Endometrium (tissue), 2 donors: ENCODE measurements at regions not wholly inside any gene's neighbourhood (a gene's known extent, or its start where the extent isn't known, plus 50 kb on each side); places are given as distances from the start of the nearest gene placed in this dataset.
A peak's percentile ranks its signal among the peaks of the same experiment; 100 is the strongest.

Source experiments
- FAIRE-seq: peaks from 2 replicates; lab custom pipeline; 2012; peaks lifted over from hg19 to GRCh38; lab: Jason Lieb, UNC
- donor health status: control.
- donor health status: control.

DNA sequence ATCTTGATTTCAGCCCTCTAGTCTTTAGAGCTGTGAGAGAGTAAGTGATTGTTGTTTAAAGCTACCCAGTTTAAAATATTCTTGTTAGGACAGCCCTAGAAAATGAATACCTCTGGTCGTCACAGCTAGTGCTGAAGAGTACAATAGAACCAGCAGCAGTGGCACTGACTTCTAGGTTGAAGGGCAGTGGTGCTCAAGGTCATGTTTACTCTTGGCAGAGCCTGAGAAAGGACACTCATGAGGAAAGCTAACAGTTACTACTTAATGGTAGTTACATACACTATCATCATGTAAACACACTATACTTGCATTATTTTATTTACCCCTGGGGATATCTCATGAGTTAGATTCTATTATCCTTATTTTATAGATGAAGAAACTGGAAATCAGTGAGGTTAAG is 323.0 kb downstream of the SH2D4B start:
- FAIRE-seq: no peak

DNA sequence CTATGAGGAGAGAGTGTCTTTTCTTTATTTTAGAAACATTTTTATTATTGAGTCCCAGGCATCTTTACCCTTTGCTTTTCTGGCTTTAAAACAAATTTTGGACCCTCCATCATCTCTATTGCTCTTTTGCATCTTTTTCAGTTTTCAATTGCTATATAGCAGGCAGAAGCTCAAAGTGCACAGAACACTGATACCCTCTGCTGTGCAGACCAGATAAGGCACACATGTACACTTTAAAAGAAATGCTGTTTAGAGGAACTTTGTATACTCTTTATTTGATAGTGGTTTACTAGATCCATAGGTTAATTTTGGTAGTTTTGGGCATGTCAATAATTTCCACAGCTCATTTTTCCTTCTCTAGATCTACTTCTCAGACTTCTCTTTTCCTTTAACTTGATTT is 324.2 kb downstream of the SH2D4B start:
- FAIRE-seq: no peak

DNA sequence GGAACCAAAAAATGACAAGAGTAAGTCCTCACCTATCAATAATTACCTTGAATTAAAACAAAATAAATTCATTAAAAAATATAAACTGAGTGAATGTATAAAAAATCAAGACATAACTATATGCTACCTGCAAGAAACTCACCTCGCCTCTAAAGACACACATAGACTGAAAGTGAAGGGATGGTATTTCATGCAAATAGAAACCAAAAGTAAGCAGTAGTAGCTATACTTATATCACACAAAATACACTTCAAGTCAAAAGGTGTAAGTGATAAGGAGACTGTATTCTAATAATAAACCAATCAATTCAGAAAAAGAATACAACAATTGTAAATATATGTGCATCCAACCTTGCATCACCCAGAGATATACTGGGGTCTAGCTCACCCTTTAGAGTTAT is 332.6 kb downstream of the SH2D4B start:
- no peak for FAIRE-seq

DNA sequence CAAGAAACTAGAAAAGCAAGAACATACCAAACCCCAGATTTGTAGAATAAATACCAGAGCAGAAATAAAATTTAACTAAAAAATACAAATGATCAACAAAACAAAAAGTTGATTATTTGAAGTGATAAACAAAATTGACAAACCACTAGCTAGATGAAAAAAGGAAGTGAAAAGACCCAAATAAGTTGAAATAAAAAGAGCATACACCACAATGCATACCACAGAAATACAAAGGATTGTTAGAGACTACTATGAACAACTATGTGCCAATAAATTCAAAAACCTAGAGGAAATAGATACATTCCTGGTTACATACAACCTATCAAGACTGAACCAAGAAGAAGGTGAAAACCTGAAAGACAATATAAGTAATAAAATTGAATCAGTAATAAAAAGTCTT is 333.4 kb downstream of the SH2D4B start:
- no peak for FAIRE-seq

DNA sequence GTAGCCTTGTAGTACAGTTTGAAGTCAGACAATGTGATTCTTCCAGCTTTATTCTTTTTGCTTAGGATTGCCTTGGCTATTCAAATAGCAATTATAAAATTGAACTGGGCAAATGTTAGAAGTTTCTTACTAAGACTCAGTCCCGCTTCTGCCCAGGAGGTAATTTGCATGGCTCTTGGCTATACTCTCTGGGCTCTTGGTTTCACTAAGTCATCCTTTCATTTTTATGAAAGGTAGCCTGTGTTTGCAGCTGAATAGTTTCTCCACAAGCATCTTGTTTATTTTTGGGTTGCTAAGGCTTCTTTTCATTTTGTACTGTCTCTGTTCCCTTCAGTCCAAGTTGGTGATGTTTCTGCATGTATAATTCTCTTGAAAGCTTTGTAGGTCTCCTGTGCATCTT is 340.6 kb downstream of the SH2D4B start:
- FAIRE-seq: no peak

DNA sequence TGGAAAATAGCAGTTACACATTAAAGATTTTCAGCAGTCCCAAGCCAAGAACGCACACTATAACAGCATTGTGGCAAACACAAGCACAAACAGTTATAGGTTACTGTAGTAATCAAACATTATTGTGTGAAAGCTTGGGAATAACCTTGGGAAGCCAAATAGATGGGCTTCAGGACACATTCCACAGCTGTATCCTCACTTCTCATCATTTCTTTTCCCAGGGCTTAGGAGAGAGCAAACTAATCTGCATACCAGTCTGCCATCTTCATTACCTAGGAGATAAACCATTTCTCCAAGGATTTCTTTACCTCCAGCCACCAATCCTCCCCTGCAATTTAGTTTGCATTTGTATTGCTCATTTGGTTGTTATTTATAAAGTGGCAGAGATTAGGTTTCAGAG is 352.4 kb downstream of the SH2D4B start:
- no peak for FAIRE-seq

DNA sequence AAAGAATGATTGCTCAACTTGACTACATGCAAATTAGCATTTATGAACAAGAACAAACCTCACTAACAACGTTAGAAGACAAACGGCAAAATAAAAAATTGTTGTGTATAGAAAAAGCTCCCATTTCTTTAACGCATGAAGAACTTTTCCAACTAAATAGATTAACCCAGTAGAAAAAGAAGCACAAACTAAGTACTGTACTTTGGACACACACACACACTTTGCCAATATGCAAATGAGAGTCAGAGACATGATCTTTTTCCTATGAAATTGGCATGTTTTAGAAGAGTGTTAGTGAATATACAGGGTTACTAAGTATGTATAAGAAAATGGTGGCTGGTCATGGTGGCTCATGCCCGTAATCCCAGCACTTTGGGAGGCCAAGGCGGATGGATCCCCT is 355.6 kb downstream of the SH2D4B start:
- no peak for FAIRE-seq

DNA sequence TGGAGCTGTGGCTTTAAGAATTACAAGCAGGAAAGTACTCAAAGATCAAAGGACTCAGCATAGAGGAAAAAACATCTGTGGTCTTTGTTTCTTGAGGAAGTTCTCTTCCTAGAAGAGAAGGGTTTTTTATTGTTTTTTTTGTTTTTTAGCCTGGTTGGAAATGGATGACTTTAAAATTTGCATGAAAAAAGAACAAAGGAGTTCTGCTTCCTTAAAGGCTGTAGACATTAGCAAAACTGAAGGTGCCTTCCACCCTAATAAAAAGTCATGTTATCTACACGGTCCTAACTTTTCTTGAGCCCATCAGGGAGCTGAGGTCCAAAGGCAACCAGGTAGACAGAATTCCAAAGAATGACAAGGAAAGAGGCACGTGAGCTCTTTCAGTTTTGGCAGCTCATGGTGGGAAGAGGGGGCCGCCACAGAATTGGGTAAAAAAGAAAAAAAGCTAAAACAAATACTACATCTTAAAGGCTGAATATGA is 356.6 kb downstream of the SH2D4B start:
- FAIRE-seq: no peak

DNA sequence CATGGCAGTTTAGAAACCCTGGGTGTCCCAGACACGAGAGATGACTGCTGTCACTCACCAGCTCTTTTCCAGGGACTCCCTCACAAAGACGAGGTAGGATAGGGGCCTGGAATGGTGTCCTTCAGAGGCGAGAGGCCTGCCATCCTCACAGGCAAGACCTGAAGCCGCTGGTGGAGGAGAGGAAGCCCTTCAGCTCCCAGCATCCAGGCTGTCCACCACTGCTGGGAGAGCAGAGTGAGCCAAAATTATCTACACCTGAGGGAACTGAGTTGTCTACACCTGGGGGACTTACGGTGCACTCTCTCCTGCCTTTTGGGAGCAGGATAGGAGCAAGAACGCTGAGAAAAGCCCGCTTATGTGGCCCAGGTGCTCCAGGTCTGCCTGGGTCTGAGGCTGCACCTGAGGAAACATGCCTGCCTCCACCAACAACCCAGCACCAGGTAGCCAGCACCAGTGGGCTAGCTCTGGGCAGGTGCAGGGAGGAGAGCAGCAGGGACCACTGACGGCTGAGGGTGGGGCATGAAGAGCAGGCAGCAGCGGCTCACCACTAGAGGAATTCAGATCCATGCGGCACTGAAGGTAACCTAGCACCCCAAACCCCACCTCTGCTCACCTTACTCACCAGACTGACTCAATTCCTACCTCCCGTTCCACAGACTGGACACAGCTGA is 357.2 kb downstream of the SH2D4B start:
- FAIRE-seq: no peak

DNA sequence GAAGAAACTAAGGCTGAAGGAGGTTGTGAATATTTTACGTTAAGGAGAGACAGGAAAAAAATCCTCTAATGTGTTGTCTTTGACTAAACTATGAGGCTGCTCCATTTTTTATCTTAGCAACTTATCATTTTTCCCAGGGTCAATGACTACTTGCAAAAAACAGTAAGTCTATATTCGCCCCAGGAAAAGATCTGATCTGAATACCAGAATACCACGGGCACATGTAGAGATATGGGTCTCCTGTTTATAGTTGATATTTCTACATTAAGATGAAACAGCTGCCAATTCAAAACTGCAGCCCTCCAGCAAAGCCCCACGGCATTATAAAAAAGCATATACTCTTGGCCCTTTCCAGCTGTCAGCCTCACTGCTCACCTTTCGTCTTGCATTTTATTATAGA is 358.4 kb downstream of the SH2D4B start:
- FAIRE-seq: no peak

DNA sequence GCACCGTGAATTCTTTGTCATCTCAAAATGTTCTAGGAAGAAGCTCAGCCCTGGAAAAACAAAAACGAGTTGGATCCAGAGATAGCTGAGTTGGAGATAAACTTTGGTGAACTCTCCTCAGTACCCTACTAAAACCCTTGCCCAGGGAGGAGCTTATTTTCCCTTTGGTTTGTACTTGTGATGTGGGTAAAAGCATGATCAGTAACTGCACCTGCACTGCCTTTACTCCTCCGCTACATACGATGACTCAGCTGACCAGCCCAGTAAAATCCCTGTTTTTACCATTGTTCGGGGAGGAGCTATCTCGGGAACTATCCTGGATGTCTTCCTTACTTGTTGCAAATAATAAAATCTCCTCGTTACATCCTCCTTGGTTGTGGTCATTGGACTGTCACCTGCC is 359.3 kb downstream of the SH2D4B start:
- FAIRE-seq: no peak

DNA sequence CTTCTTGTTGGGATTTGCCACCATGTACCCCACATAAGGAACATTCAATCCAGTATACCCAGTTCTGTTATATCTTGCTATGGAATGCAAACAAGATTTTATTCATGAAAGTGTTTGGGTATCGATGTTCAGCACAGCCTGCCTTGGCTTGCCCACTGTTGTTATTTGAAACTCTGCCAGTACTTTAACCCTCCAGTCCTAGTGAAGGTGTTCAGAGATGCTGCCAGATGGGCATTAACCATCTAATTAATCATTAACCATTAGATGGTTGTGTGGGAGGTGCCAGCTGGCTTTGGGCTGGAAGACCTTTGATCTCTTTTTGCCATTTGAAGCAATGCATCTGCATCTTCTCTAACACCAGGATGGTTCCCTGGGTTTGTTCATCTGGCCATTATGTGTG is 363.0 kb downstream of the SH2D4B start:
- FAIRE-seq: no peak

DNA sequence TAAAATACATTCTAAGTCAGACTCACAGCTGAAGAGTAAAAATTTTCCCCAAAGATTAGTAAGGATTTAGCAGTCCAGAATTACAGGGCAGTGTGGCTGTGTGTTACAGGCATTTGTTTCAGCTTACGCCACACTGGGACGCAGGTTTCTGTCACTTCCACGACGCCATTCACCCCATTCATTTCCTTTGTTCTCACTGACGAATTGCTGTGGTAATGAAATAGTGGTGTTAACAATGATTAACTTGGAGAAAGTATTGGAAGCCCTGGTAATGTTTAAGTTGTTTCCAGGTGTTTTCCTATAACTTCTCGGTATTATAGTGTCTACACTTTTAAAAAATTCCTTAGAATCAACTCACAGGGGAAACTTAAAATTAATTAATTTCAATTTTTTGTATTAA is 370.9 kb downstream of the SH2D4B start:
- no peak for FAIRE-seq

DNA sequence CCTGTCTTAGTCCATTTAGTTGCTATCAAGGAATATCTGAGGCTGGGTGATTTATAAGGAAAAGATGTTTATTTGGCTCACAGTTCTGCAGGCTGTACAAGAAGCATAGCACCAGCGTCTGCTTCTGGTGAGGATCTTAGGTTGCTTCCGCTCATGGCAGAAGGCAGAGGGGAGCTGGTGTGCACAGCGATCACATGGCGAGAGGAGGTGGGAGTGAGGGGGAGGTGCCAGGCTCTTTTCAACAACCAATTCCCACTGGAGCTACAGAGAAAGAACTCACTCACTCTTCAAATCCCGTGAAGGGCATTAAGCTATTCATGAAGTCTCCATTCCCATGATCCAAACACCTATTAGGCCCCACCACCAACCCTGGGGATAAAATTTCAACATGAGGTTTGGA is 371.6 kb downstream of the SH2D4B start:
- no peak for FAIRE-seq

DNA sequence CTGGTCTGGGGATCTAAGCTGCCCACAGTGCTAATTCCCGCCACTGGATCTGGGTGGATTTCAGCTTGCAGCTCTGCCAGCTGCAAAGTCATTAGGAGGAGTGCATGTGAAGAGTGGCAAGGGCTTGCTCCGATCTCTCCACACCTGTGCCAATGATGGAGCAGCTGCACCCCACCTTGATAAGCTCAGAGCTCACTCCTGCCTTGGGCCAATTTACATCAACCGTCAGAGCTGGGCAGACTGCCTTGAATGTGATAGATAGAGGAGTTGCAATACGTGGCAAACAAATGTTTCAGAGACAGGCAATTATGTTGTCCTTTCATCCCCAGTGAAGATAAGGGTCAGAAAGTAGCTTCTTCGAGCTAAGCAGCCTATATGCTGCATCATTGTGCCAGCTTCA is 379.9 kb downstream of the SH2D4B start:
- FAIRE-seq: no peak

DNA sequence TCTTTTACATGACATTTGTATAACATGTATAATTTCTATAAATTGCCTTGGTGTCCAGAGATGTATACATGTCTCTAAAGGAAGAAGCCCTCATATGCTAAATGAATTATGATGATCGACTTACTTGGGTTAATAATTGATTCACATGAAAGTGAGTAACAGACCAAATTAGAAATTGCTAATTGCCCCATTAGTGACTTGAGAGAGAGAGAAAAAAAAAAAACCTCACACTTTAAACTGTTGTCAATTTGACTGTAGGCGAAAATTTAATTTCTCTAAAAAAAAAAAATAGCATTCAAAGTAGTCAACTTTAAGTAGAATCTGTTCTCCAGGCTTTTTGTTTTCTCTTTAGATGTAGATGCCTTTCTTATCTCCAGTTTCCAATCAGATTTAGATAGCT is 383.3 kb downstream of the SH2D4B start:
- FAIRE-seq: no peak

DNA sequence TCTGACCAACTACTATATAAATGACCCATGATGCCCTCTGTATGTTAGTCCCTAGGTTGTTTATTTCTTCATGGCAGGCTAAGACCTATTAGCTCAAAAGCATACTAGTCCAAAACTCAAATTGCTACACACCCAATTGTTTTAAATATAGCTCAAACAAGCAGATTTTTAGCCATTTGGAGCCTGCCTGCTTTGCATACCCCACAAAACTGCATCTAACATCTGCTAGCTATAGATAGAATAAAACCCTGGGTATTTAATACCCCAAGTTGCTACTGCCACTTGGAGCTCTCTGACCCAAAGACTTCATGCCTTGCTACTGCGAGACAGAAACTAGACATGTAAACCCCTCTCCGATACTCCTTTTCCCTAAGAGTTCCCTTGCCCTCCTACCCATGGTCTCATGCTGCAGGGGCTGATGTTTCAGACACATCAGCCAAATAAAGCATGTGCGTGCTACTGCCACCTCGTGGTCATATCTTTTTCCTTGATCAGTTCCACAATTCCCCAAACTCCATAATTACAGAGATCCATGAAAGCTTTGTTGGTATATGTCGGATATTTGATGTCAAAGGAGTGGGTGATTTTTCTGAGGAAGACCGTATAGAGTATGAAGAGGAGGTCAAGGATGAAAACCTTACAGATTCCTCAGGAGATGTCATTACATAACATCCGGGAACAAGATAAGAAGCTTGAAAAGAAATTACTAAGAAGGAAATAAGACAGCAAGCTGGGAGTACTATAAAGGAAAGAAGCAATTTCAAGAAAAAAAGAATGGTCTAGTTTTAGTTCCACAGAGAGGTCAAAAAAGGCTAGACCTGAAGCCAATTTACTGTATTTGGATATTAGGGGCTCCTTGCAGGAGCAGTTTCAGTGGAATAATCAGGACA is 386.6 kb downstream of the SH2D4B start:
- FAIRE-seq: peak; percentile 39

DNA sequence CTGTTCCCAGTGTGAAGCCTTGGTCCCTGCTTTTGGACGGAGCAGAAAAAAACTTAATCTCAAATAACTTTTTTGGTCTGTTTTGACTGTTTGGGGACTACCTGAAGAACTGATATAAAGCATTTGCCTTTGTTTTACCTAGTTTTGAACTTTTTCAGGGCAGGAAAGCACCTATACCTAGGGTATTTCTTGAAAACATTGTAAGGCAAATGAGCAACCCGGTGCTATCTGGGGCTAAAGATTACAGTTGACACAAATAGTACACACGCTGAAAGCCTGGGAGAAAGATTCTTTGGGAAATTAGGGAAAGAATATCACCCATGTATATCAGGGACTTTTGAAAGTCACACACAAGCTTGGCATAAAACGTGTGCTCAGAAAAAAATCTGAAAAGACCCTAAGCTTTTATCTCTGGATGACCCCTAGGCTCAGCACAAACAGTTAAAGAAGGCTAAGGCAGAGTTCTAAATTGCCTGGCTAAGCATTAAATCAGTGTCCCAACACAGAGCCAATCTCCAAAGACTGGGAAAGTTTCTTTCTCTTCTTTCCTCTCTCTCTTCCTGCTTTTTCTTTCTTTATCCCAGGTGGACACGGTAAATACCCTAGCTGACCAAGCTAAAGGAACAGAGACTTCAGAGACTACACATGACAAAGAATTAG is 389.8 kb downstream of the SH2D4B start:
- FAIRE-seq: no peak

DNA sequence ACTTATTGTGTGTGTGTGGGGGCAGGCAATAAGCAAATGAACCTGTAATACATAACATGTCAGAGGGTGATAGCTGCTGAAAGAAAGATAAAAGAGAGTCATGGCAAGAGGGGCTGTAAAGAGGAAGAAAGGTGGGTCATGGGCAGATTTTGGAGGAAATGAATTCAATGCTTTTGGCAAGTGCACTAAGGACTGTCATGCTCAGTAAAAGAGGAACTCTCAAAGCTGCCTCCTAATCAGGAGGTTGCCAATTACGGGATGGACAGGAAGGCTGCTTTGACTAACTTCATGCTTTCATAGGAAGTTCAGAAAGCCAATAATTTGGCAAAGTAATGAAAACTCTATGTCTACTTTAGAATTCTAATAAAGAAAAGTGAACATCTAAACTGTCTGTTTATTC is 401.2 kb downstream of the SH2D4B start:
- no peak for FAIRE-seq

DNA sequence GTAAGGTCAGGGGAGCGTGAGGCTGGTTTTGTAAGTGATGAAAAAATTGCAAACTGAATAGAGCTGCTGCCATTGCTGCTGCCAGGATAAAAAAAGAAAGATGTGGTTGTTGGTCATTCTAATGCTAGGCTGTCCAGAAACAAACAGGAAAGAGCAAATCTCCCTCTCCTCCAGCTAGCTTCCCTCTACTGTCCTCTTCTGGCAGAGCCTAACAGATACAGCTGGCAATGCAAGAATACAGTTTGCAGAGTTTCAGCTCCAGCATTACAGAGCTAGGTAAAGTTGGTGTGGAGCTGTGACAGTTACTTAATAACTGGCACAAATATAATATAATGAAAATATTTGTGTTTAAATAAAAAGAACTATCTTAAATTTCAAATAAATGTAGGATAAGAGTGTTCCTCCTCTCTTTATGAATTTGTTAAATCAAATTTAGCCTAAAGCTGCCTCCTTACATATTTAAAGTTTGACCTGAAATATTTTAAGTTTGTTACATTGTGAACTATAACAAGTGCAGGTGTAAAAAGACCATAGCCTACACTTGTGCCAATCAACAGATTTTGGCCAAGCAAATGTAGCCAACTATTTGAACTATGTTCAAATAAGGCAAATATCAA is 407.7 kb downstream of the SH2D4B start:
- peak; percentile 39 for FAIRE-seq

DNA sequence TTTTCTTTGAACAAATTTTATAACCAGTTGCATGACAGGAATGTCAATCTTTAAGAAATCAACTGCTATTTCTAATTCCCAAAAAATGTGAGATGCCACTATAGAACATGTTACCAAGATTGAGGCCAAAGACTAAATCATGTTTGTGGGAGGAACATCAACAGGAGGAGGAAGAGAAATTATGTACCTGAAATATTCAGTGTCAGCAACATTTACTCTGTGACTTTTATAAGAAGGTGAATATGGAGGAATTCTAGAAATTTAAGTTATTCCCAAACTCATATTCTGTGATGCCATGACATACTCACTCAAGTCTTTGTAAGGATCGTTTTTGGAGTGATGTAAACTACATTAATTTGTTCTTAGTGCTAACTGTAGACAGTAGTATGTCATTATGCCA is 408.4 kb downstream of the SH2D4B start:
- no peak for FAIRE-seq

DNA sequence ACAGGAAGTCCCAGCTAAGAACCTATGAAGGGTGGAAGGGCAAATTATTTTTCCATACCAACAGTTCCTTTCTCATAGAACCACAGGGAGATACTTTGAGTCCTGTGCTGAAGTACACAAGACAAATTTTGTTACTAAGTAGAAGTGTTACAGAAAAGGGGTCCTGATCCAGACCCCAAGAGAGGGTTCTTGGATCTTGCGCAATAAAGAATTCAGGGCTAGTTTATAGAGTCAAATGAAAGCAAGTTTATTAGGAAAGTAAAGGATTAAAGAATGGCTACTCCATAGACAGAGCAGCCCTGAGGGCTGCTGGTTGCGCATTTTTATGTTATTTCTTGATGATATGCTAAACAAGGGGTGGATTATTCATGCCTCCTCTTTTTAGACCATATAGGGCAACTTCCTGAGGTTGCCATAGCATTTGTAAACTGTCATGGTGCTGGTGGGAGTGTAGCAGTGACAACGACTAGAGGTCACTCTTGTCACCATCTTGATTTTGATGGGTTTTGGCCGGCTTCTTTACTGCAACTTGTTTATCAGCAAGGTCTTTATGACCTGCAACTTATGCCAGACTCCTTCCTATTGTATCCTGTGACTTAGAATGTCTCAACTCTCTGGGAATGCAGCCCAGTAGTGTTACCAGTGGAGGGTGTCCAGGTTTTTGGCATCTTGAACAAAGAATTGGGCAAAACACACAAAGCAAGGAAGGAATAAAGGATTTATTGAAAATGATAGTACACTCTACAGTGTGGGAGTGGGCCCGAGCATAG is 409.4 kb downstream of the SH2D4B start:
- FAIRE-seq: peak; percentile 57
